ENCODE measurements at regions not wholly inside any gene's neighbourhood (a gene's known extent, or its start where the extent isn't known, plus 50 kb on each side); places are given as distances from the start of the nearest gene placed in this dataset.
"Not testable (repeated sequence)": the region's sequence is repeated elsewhere in the genome, so short reads cannot be mapped to it uniquely, and the experiment has no call there.

DNA sequence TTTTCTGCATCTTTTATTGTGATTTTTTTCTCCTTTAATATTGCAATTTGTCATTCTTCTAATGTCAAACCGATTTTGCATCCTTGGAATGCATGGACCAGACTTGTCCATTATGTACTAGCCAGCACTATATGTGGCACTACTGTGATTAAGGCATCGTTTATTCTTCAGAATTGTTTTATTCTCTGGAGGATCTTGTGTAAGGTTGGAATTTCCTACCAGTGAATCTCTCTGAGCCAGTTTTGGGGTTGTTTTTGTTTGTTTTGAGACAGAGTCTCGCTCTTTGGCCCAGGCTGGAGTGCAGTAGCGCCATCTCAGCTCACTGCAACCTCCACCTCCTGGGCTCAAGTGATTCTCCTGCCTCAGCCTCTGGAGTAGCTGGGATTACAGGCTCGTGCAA is 58.5 kb downstream of the IGLL5 start:
- DNase-seq (ENCODE audit: low spot score) = no peak

DNA sequence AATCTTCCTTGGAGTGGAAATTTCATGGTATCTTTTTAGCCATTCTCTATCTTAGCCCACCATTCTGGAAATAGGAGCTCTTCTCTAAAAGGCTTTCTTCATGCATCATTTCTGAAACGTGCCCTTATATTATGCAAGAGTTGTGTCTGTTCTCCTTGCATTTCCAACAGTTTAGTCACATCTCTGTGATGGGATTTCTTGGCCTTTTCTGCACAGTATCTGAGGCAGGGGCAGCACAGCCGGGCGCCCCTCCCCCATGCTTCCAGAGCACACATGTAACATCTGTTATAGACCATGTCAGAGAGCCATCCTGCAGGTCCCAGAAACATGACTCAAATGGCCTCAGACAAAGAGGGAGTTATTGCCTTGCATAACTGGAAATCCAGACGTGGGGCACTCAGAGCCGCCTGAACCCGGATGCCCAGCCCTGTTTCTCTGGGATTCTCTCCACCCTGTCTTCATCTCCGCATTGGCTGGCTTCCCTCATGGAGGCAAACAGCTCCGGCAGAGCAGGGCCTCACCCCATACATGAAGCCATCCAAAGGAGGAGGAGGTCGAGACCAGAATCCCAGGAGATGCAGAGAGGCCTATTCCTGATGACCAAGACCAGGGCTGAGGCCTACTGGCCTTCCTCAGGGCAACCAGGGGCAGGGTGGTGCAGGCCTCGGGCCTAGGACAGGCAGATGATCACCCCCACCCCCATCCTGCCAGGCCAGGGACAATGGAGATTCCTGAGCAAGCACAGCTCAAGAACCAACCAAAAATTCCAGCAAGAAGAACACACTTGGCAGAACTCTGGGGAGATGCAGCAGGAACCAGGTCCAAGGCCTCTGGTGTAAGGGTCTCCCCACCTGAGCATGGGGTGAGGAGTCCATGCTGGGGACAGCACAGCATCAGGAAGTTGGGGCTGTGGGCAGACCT is 61.3 kb downstream of the IGLL5 start:
- no peak for DNase-seq (ENCODE audit: low spot score)

DNA sequence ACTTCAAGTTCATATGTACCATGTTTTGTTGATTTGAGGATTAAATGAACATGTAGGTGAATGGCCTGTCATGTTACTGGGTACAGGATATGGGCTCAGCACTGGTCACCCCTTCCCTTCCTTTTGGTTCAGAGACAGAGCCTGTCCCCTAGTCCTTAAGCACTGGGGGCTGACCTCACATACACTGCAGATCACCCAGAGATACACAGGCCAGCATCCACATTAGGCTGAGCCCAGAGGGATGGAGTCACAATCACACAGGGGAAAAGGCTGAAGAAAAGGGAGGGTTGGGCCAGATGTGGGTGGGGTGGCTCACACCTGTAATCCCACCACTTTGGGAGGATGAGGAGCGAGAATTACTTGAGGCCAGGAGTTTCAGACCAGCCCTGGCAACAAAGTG is 62.3 kb downstream of the IGLL5 start:
- DNase-seq (ENCODE audit: low spot score) = no peak

DNA sequence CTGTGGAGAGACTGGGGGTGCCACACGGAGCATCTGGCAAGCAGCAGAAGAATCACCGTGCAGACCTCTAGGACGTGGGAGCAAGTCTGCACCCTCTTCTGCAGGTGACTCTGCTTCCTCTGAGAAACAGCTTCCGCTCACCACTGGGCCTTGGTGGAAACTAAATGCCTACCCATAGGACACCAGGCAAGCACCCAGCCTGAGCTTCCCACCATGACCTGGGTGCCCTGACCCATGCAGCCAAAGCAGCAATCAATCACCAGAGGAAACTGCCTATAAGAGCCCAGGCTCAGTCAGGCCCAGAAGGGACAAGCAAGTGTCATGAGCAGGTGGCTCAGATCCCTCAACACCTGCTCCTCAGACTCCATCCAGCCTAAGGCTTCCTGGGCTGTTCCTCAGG is 63.4 kb downstream of the IGLL5 start:
- DNase-seq (ENCODE audit: low spot score) = no peak

DNA sequence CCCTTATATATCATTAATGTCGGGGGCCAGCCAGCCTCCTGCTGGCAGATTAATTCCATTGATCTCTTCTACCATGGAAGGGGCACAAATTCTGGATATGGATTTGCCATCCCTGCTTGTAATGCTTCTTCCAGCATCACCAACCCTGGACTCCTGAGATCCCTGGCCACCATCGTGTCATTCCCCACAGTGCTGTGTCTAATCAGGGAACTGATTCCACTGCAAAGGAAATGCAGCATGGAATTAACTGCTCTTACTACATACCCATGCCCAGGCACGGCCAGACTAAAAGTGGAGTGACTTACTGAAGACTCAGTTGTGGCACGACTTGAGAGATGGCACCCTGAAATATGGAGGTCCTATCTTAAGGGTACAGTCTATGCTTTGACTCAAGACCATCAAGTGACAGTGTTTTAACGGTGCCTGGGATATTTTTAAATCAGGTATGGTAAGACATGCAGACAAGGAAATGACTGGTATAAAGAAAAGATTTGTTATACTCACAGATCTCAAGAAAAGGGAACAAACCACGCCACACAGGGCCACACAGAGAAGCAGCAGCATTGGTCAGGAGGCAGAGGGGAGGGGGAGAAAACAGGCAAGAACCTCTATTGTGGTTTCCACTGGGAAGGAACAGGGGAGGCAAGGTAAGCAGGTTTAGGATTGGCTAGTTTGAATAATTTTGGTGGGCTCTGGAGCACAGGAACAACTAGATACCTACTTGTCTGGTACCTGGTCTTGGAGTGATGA is 65.1 kb downstream of the IGLL5 start:
- DNase-seq (ENCODE audit: low spot score) = no peak

DNA sequence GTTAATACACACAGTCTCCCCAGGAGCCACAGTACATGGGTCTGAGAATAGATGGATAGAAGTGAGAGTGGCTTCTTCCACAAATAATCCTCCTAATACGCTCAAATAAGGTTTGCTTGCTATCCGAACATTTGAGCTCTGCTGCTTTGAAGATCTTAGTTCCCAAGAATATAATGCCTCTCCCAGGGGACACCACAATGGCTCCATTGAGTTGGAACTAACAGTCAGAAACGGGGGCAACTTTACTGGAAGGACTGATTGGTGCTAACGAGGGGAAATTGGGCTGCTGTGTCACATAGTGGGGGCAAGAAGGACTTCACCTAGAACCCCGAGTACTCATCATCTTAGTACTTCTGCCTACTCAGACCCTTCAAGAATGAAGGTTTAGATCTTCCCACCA is 66.2 kb downstream of the IGLL5 start:
- DNase-seq (ENCODE audit: low spot score) = no peak

DNA sequence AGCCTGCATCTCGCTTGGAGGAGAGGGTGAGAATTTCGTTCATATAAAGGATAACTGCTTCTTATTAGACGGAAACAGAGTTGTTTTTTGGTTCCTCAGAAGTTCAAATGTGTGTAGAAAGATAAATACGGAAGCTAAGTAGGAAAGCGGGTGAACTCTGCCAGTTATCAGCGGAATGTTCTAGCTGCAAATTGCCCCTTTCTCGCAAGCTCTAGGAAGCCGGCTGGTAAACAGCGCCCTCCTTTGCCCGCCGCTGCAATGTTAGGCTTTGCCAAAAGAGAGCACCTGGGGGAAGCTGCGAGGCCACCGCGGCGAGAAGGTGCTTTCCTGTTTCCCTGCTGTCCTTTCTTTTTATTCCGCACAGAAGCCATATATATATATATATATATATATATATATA is 67.0 kb downstream of the IGLL5 start:
- DNase-seq (ENCODE audit: low spot score) = no peak

DNA sequence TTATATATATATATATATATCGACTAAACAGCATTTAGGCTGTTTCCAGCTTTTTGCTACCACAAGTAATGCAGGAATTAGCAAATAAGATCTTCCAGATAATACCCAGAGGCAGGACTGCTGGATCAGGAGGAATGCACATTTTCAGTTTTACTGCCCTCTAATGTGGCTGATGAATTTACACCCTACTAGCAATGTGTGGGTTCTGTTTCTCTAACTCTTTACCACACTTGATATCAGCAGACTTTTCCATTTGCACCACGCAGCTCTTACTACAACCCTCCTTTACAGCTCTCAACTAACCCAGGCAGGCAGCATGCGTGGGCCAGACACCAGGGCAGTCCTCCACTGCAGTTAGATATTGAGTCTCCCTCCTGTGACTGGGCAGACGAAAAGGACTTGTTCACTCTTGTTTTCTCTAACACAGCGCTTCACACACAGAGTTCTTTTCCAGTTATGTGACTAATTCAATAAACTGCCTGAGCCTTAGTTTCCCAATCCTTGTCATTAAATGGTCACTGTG is 67.7 kb downstream of the IGLL5 start:
- DNase-seq (ENCODE audit: low spot score) = no peak

DNA sequence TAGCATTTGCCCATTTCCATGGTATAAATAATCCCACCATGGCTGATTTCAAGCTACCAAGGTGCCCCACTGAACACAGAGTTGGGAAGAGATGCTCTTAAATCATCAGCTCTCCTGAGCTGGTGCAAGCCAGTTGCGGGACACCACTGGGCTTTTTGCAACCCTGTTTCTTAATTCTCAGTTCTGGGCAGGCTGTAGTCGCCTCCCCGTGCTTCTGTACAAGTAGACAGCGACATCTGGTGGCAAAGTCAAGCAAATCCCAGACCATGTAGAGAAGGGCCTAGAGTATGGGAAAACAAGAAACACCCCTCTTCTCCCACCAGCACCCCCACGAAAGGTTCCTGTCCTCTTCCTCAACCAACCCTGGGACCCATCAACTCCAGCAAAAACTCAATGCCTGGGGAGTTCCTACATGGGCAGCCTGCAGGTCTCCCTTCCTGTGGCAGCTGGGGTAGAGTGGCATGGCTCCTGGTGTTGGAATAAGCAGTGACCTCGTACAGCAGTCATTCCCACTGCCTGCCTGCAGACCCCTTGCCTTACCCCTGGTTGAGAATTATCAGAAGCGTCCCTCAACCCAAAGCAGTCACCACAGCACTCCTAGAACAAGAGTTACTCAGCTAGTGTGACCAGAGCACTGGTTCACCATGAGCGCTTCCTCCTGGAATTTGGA is 68.4 kb downstream of the IGLL5 start:
- DNase-seq (ENCODE audit: low spot score) = peak; percentile 75

DNA sequence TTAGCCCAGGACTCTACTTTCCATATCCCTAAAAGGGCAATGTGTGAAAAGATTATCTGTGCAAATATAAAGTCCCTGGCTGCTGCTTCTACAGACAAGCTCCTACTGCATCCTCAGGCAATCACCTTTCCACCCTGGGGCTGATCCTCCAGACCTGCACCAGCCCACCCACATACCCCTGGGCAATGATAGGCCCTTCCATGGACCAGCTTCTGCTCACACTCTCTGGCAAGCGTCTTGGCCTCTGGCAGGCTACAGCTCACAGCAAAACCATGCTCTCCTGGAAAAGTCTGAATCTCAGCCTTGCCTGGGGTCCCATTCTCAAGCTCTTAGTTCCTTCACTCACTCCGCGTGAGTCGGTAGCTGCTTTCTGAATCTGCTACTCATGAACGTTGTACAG is 69.5 kb downstream of the IGLL5 start:
- no peak for DNase-seq (ENCODE audit: low spot score)

DNA sequence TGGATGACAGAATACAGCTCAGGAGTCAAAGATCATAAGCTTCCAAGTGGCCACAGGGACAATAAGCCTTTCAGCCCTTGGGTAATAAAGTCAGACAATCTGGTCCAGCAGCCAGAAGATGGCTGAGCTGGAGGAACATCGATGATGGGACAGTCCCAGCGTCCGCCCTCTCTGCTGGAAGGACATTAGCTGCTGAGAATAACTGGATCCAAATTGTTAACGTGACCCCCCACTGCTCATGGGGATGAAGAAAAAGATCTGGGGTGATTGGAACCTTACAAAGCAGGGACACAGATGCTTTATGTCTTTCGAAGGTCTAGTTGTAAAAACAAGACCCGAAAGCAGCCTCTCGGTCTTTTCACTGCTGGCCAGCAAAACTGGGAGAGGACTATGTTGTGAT is 71.0 kb downstream of the IGLL5 start:
- no peak for DNase-seq (ENCODE audit: low spot score)

DNA sequence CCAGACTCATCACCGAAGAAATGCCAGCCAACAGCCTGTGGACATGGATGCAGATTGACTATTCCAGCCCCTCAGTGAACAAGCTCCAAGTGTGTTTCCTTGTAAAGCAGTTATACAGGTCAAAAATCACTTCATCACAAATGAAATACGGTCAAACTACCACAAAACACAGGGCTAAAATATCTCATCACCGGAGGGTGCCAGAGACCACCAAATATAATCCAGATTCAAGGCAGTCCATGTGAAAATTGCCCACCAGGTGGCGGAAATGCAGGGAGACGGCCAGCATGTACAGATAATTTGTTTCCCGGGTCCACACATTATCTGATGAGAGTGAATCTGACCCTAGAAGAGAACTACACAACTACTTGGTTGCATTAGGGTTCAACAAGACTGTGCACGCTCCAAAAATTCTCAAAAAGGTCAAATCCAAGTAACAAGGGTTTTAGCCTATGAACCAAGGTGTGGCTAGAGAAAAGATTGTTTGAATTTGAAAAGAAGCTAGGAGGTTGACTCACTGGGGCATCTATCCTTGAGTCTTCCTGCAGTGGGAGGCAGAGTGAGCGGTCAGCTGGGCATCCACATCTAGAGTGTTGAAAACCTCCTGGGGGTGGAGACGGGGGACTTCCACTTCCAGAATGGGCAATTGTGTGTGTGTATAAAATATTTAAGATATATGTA is 71.7 kb downstream of the IGLL5 start:
- DNase-seq (ENCODE audit: low spot score) = peak; percentile 82

DNA sequence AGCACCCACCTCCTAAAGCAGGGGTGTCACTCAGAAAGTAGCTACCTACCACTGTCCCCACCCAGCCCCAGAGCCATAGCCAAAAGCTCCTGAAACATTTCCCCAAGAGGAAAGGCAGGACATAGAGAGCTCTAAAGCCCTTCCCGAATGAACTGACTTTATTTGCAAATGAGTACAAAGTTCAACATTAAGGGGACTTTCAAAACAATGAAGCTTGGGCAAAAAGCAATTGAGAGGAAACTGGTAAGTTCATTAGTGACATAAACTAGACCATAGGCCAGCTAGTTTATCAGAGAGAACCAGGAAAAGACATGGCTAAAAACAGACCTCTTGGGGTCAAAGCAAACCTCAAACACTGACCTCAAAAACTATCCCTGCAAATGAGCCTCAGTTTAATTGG is 72.7 kb downstream of the IGLL5 start:
- DNase-seq (ENCODE audit: low spot score) = no peak

DNA sequence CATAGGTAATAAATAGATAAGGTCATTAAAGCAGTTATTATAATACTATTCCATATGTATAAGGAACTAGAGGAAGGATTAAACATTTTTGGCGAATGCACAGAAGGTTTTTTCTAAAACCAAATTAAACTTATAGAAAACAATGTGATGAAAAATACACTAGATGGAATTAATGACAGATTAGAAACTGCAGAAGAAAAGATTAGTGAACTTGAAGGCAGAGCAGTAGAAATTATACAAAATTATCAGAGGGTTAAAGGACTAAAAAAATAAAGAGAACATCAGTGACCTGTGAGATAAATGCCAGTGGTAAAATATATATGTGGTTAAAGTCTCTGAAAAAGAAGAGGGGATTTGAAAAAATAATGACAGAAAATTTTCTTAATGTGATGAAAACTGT is 74.0 kb downstream of the IGLL5 start:
- no peak for DNase-seq (ENCODE audit: low spot score)

DNA sequence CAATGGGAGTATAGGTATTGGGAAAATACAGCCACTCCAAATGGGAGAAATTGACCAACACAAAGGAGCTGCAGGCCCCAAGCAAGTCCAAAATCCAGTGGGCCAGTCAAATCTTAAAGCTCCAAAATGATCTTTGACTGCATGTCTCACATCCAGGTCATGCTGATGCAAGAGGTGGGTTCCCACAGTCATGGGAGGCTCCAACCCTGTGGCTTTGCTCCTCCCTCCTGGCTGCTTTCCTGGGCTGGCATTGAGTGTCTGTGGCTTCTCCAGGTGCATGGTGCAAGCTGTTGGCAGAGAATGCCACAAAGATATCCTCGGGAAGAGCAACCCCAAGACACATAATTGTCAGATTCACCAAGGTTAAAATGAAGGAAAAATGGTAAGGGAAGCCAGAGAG is 80.8 kb downstream of the IGLL5 start:
- DNase-seq (ENCODE audit: low spot score) = no peak

DNA sequence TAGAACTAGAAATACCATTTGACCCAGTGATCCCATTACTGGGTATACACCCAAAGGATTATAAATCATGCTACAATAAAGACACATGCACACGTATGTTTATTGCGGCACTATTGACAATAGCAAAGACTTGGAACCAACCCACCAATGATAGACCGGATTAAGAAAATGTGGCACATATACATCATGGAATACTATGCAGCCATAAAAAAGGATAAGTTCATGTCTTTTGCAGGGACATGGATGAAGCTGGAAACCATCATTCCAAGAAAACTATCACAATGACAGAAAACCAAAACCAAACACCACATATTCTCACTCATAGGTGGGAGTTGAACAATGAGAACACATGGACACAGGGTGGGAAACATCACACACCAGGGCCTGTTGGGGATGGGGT is 85.0 kb downstream of the IGLL5 start:
- not testable (repeated sequence) for DNase-seq (ENCODE audit: low spot score)

DNA sequence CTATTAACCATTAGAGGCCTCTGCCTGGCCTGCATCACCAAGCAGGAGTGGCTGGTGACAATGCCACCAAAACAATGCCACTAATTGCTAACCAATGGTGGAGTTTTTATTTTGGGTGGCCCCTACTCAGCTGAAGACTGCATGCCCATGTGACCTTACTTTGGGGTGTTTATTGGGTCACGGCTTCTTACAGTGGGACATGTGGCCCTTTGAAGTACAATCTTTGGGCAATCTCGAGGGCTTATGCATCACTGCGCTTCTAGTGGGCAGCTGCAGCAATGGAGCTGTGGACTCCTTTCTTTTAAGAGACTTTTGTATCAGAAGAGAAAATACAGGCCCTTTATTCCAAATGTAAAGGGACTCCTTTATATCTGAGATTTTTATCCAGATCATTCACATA is 85.7 kb downstream of the IGLL5 start:
- no peak for DNase-seq (ENCODE audit: low spot score)

DNA sequence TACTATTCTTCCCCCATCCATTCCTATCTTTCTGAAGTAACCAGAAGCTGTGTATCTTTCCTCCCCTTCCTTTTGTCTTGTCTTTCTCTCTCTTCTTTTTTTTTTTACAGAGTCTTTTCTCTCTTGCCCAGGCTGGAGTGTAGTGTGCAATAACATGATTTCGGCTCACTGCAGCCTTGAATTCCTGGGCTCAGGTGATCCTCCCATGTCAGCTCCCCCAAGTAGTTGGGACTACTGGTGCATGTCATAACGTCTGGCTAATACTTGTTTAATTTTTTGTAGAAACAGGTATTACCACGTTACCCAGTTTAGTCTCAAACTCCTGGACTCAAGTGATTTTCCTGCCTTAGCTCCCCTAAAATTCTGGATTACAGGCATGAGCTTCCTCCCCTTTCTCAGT is 86.5 kb downstream of the IGLL5 start:
- DNase-seq (ENCODE audit: low spot score) = no peak

DNA sequence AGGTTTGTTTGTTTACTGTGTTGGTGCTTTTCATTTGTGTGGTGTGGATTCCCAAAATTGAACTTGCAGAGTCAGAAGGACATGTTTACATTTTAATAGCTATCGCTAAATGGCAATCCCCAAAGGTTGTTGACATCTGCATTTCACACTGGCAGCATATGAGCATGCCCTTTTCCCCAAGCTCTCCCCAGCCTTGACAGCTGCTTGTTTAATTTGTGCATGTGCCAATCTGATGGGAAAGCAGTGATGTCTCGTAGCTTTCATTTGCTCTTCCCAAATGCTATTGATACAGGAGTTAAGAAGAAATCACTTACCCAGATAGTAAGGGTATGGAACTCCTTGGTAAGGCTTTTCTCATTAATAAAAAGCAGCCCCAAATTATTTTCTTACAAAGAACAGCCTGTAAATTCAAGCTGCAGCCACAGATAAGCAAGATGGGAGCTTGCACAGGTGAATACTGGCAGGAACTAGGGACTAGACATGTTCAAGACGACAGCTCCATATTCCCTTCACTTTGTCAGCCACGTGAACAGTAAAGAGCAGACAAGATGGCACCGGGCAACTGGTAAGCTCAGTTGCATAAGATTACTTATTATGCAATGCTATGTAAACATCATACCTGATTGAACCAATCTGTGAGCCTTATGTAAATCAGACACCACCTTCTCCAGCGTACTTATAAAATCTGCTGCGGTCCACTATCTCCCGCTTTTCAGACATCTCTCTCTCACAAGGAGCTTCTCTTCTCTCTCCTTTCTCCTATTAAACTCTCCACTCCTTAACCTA is 87.4 kb downstream of the IGLL5 start:
- no peak for DNase-seq (ENCODE audit: low spot score)

DNA sequence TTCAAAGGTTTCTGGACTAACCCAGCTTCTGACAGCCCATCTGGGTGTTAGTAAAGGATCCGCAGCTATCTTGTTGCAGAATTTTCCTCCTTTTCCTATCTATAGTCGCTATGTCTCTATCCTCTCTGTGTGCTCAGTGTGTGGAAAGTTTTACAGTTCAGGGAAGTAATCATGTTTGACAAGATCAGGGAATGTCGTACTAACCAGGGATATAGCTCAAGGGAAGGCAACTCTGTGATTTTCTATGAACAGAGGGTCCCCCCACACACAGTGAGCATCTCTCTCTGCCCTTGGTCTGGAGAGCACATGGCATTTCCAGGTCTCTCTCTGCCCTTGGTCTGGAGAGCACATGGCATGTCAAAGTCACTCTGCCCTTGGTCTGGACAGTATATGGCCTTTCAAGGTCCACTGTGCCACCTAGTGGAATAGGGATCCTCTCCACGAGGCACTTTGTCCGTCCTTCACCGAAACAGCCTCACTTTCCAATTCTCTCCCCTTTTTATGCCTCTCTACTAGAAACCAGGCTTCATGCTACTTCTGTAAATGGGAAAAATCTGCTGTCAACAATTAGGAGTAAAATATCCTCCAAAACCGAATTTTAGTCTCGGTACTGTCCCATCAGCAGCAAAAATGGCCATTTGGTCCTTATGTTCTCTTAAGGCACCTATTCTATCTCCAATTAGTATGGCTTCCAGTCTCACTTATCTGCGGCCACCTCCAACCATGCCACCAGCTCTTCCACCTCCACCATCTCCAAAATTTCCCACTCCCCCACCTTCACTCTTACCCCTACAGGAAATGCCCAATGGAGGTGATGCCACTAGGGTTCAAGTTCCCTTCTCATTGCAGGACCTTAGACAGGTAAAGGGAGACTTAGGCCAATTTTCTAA is 88.7 kb downstream of the IGLL5 start:
- DNase-seq (ENCODE audit: low spot score) = no peak

Measured in ureter (tissue), 1 donor.